ENCODE measurements at regions not wholly inside any gene's neighbourhood (a gene's known extent, or its start where the extent isn't known, plus 50 kb on each side); places are given as distances from the start of the nearest gene placed in this dataset.
"Not testable (repeated sequence)": the region's sequence is repeated elsewhere in the genome, so short reads cannot be mapped to it uniquely, and the experiment has no call there.

DNA sequence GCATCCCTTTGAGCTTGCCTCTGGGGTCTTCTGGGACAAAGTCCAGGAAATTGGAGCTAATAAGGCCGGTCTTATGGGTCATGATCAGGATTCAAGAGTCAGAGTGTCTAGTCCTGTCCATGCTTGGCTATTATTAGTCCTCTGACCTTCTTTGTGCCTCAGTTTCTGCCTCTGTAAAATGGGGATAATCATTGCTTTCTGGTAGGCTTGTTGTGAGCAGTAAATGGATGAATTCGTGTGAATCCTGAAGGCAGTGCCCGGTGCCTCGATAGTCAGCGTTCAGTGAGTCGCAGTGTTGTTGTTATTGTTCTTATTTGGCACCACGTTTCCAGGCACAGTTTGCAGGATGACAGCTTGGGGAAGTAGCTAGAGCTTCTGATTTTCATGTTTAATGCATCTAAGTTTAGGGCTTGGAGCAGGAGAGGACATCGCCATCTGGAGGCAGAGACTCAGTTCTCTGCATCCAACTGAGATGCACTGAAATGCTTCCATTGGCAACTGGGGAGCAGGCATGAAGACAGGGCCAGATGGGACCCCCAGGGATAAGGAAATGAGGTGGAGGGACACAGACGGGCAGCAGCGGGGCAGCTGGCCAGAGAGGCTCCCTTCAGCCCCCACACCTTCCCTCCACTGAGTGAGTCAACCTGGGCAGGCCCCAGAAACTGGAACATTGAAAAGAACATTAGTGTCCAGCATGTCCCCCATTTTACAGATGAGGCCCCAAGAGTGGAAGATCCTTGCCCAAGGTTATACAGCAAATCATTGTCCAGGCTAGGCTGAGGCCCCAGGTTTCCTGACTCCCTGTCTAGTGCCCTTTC, 160.3 kb downstream of the PTPRU start:
- DNase-seq (ENCODE audit: low read depth in 2 of 2): no peak

DNA sequence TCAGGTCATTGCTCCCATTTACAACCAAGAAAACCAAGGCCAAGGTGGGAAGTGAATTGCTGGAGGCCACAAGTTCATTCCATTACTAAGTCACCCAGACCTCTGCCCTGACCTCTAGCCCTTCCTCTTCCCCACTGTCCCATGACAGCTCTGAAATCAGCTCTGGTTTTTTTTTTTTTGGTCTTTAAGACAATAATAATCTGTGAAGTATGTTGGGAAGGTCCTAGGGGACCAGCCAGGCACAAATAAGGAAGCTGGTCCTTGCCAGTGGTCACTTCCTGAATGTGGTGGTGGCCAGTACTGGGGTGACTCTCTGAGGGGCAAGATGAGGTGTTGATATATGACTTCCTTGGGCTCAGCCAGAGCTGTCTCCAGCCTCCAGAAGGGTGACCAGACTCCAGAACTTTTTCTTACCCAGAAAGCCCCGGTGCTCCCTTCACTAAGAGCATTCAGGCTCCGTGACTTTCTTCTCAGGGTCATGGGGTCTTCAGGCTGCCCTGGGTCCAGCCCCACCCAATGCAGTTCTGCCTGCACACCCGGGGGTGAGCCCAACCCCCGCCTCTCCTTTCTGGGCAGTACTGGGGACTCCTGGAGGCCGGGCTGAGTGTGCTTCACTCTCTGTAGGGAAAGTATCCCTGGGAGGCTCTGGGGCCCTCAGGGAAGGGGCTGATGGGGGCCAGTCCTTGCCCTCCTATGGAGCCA, 159.6 kb downstream of the PTPRU start:
- no peak for DNase-seq (ENCODE audit: low read depth in 2 of 2)

DNA sequence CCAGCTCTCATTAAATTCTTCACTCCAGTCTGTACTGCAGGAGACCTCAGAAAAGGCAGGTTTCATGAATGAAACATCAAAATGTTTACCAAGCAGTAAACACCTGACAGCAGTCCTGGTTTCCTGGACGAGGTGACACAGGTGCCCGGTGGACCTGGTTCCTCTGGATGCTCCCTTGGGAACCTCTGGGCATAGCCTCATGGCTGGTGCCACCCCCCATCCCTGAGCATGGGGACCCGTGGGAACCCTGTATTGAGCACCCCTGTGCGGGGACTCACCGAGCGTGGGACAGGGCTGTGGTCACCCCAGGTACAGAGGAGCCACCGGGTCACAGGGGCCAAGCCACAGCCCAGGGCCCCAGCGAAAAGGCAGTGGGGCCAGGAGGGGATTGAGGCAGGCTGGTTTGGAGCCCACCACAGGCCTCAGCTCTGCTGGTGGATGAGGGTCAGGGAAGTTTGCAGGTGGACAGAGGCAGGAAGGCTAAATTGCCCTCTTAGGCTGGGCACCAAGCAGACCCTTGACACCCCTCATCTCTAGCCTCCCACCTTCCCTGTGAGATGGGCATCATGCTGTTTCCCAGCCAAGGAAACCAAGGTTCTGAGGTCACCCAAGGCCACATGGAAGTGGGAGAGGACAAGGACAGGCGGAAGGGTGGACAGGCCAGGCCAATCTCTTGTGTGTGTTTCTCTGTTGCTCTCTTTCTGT, 158.4 kb downstream of the PTPRU start:
- no peak for DNase-seq (ENCODE audit: low read depth in 2 of 2)

DNA sequence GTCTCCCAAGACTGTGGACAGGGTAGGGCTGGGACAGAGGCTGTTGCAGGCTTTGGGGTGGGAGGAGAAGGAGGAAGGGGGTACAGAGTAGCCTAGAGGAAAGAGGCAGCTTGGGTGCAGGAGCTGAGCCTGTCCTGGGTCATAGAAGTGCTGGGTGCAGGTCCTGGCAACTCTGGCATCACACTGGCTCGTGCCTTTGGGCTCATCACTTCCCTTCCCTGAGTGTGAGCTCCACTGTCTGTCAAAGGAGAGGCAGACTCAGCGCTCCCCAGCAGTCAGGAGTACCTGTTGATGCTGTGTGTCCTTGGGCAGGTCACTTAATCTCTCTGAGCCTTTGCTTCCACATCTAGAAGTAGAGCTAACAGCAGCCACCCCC, 157.1 kb downstream of the PTPRU start:
- DNase-seq (ENCODE audit: low read depth in 2 of 2): no peak

DNA sequence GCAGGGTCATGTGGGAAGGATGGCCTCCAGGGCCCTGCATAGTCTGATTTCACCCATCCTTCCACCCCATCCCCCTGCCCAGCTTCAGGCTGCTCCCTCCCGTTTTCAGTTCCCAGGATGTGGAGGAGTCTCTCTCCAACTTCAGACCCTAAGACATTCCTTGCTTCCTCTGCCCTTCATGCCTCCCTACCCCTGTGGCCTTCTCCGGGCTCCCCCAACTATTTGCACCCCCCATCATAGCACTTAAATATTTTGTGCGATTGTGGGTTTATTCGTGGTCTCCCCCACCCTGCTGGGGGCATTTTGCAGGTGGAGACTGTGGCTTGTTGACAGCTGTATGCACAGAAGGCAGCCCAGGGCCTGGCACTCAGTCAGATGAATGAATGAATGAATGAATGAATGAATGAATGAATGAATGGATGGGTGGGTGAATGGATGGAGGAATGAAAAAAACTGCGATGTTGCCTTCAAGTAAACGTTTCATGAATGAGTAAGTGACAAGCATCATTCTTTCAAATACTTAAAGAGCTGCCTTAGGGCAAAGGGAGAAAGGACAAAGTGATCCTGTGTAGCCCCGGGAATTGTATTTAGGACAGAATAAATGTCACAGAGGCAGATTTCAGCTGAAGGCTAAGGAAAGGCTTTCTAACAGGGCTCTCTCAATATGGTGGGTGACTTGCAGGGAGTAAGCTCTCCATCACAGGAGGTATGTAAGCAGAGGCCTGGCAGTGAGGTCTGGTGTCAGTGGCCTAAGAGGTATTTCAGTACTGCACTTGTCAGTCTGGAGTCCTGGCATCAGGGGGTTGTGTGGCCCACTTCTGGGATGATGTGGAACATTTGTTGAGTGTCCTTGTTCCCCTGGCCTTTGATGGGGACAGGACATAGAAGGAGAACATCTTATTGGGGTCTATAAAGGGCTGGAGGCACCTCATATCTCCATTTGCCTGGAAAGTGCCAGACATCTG, 156.4 kb downstream of the PTPRU start:
- no peak for DNase-seq (ENCODE audit: low read depth in 2 of 2)

DNA sequence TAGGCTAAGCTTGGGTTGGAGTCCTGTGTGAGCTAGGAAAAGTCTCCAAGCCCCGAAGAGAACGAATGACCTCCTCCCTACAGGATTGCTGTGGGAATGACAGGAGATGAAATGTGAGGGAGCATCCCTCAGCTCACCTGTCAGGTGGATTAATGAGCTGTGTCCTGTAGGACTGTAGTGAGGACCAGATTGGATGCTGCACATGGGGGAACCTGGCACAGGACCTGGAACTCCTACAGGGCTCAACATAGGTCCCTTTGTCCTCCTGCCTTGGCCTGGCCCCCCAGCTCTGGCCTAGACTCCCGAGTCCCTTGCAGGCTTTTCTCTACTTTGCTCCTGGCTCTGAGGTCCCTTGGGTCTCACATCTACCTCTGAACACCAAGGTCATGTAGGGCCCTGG, 155.7 kb downstream of the PTPRU start:
- DNase-seq (ENCODE audit: low read depth in 2 of 2): no peak

DNA sequence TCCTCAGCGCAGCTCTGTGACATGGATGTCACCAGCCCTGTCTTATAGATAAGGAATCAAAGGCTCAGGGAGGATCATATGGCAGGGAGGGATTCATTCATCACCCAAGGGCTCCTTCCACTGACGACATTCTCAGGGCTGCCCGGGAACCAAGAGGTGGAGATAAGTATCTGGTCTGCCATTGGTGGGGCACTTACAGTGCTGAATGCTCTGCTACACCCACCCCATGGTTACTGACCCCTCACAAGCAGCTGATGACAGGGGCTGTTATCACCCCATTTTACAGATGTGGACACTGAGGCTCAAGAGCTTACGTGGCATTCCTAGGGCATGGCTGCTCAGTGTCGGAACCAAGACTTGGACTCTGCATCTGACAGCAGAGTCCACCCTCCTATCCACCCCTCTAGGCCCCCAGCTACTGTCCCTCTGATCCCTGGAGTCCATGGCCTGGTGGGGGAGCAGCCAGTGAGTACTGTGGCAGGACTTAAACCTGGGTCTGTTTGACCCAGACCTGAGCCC, 155.1 kb downstream of the PTPRU start:
- no peak for DNase-seq (ENCODE audit: low read depth in 2 of 2)

DNA sequence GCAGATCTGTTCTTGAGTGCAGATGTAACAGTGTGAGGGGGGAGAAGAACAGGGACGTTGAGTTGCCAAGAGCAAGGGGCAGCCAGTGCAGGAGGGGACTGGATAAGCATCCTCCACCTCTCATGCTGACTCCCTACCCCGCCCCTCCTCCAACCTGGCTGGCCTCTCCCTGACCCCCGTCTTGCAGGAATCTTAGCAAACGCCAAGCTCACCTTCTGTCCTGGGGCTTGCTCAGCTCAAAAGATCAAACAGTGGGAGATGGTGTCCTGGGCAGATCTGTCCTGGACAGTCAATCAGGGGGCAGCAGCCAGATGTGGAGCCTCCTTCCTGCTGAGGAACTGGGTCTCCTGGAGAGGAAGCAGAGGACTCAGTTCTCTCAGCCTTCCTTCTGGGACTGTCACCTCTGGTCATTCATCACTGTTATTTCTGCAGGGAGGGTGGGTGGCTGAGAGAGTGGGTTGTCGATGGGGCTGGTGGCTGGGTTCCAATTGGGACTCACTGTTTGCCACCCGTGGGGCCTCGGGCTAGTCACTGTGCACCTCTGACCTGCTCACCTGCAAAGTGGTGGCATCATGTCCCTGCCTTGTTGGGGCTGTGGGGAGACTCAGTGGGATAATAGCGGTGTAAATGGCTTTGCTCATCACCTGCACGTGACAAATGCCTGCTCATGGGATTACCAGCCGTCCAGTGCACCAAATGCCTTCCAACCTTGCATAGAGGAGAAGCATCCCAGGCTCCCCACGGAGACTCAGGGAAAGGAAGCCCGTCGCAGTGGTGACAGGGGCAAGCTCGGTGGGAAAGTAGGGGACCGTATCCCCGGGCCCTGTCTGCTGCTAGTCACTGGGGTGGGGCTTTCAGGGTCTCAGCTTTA, 154.4 kb downstream of the PTPRU start:
- no peak for DNase-seq (ENCODE audit: low read depth in 2 of 2)

DNA sequence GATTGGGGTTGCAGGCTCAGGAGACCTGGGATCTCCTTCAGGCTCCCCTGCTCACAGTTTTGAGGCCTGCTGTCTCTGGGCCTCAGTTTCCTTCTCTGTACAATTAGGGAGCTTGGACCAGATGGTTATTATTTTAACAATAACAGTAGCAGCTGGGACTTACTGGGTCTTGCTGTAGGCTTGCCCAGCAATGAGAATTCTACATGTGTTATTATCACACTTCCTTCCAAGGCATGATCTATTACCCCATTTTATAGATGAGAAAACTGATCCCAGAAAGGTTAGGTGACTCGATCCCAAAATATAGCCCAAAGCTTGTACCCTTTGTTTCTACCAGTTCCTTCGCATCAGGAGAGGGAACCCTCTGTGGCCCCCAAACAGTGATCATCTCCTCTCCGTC, 153.8 kb downstream of the PTPRU start:
- no peak for DNase-seq (ENCODE audit: low read depth in 2 of 2)

DNA sequence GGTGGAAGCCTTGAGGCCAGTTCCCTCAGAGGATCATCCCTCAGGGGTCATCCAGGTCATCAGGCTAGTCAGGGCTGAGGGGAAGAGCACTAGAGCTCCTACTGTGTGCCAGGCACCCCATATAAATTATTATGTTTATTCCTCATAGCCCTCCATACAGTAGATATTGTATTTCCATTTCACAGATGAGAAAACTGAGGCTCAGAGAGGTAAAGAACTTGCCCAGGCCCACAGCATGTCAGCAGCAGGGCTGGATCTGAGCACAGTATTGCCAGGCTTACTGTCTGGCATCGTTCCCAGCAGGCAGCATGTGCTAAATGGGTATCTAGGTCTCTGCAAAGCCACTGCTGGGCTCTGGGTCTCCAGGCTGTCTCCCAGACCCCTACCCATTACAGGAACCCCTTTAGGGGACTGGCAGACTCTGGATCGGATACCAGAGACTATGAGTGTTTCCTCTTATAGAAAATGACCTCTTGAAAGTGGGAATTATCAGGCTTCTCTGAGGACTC, 153.3 kb downstream of the PTPRU start:
- DNase-seq (ENCODE audit: low read depth in 2 of 2): no peak

DNA sequence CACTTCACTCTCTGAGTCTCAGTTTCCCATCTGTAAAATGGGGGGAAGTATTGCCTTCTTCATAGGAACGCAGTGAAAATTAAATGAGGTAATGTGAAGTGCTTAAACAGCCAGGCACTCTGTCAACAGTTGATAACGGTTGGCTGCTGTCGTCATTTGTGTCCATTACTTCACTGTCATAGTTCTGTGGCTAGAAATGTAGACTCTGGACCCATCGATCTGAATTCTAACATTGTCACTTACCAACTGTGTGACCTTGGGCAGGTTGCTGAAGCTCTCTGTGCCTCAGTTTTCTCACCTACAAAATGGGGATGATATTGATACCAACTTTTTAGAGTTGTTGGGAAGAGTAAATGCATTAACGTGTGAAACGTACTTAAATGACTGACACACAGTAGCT, 152.6 kb downstream of the PTPRU start:
- DNase-seq (ENCODE audit: low read depth in 2 of 2): no peak

DNA sequence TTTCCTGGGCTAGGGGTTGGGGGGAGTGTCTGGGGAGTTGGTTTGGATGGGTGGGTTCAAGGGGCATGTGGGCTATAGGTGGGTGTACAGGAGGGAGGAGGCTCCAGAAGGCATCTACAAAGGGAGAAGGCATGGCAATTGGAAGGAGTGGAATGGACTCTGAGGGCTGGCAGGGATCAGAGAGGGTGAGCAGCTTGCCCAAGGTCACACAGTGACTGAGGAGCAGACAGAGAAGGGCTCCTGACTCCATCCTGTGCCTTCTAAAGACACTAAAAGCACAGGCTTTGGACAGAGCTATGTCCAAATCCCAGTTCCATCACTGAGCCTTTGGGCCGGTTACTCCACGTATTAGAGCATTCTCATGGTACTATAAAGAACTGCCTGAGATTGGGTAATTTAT, 151.8 kb downstream of the PTPRU start:
- DNase-seq (ENCODE audit: low read depth in 2 of 2): no peak

DNA sequence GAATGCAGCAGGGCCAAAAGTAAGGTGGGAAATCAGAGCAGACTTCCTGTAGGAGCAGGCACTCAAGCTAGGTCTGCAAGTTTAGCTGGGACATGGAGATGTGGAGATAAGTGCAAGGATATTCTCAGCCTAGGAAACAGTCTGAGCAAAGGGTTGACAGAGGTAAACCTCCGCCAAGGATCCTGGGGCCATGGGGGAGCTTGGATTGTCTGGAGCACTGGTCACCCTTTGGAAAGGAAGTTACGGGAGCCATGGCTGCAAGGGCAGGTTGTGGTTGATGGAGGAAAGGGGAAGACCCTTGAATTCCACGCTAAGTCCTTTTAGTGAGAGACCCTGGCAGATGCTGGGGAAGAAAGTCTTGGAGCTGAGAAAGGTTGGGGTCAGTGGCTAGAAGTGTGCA, 150.9 kb downstream of the PTPRU start:
- DNase-seq (ENCODE audit: low read depth in 2 of 2): no peak

DNA sequence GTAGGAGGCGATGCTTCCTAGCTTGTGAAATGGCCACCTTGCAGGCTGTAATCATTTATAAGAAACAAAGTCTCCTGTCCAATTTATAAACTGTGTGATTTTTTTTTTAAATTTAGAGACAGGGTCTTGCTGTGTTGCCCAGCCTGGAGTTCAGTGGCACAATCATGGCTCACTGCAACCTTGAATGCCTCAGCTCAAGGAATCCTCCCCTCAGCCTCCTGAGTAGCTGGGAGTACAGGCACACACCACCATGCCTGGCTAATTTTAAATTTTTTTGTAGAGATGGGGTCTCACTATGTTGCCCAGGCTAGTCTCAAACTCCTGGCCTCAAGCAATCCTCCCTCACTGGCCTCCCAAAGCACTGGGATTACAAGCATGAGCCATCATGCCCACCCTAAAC, 150.1 kb downstream of the PTPRU start:
- not testable (repeated sequence) for DNase-seq (ENCODE audit: low read depth in 2 of 2)

DNA sequence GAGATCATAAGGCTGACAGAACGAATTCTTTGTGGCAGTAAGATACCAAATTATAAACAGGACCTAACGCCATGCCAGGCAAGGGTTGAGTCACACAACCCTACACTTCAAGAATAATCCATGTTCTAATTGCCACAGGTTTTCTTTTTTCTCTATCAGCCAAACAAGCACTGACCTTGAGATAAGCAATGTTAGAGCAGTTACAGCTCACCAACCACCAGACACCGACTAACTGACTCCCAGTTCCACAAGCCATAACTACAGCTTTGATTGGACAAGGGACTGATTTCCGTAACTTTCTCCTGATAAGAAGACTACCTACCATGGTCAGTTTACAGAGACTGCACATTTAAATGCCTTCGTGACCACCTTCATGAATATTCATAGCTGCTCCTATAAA, 149.6 kb downstream of the PTPRU start:
- no peak for DNase-seq (ENCODE audit: low read depth in 2 of 2)

DNA sequence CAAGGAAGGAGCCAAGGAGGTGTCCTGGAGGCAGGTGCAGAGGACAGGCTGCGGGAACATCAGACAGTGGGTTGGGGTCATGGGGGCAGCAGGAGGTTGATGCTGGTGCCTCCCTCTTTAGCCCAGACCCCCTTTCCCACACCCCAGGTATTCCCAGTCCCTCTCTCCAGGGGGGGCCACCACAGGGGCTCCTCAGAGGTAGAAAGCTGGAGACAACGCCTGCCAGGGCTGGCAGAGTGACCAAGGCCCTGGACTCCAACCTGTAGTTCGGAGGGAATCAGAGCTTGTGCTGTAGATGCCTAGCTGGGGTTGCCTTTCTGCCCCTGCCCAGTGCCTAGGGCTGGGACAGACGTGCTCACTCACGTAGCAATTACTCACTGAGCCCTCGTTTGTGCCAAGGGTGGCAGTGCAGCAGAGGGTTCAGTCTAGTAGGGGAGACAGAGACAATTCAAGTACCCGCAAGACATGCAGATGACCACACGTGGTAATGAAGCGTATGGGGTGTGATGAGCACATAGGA, 148.2 kb downstream of the PTPRU start:
- DNase-seq (ENCODE audit: low read depth in 2 of 2): no peak

DNA sequence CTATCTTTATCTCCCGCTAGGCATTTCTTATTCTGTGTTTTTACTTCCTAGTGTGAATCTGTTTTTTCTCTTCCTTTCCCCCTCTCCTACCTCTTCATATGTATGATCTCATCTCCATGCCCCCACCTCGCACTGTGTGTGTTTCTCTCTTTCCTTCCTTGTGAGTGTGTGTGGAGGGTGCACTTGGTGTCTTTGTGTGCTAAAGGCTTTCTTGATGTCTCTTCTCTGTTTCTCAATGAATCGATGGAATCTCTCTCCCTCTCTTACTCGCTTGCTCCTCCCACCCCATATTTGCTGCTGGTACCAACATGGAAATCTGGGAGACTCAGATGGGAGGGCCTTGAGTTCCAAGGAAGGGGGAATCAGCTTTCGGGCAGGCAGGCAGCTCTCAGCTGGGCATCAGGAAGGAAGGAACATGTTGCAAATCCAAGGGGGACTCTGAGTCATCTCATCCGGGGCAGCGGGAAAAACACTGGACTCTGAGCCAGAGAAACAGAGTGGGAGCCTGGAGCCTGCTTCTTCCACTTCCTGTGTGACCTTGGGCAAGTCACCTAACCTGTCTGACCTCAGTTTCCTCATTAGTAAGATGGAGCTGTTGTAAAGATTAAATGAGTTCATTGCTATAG, 147.5 kb downstream of the PTPRU start:
- DNase-seq (ENCODE audit: low read depth in 2 of 2): no peak

DNA sequence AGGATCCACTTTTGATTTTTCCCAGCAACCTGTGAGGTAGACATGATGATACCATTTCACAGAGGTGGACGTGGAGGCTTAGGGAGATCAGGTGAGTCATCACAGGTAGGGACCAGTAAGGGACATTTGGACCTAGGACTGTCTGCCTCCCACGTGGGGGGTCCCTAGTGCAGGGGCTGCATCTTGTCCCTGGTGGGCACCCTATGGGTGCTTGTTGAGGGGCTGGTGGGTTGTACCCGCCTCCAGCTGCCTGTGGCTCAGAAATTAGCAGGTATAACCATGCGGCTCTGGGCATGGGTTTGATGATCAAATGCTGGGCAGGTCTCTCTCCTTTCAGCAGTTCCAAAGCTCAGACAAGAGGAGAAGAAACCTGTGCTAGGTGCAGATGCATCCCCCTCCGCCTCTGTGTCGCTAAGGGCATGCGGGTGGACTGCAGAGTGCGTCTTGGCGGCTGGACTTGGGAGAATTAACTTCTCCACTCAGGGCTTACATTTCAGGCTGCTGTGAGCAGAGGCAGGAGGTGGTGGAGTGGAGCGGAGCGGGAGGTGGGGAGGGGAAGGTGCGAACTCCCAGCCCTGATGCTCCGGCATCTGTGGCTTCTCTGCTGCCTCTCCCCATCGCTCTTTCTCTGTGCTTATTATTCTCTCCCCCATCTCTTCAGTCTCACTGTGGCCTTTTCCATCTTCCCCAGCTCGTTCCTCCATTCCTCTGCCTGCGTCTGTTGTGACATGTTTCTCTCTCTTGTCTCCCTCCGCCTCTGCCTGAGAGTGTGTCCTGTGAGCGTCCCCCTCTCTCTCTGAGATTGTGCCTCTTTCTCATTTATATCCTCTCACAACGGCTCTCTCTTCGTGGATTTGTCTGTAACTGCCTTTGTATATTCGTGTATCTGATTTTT, 146.8 kb downstream of the PTPRU start:
- DNase-seq (ENCODE audit: low read depth in 2 of 2): no peak

DNA sequence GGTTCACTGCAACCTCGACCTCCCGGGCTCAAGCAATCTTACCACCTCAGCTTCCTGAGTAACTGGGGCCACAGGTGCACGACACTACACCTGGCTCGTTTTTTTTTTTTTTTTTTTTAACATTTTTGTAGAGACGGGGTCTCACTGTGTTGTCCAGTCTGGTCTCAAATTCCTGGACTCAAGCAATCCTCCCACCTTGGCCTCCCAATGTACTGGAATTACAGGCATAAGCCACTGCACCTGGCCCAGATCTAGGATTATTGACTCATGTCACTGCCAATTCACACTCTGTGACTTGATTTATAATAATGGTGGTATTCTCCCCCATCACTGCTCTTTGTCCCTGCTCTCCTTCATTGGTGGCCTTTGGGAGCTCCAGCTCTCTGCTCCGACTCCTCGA, 145.1 kb downstream of the PTPRU start:
- no peak for DNase-seq (ENCODE audit: low read depth in 2 of 2)
